ENCODE measurements at regions not wholly inside any gene's neighbourhood (a gene's known extent, or its start where the extent isn't known, plus 50 kb on each side); places are given as distances from the start of the nearest gene placed in this dataset.
"Not testable (repeated sequence)": the region's sequence is repeated elsewhere in the genome, so short reads cannot be mapped to it uniquely, and the experiment has no call there.

DNA sequence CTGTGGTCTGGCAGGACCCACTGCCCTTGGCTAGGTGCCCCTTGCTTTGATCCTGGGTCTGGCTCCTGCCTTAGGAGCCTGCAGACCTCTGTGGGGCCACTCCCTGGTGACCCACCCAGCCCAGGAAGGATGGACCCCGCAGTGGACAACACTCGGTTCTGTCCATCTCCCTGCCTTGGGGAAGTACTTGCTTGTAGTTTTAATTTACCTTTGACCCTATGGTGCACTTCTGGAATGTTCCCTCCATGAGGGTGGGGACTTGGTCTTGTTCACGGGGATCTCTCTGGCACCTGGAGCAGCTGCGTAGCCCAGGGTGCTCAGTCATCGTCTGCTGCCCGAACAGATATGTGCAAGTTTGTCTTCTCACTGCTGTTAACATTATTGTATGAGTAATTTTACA lies 171.3 kb downstream of the TRIM43 start:
- H3K27ac ChIP-seq (ENCODE audit: insufficient read depth, low read depth, low read length); POLR2A ChIA-PET; FAIRE-seq; intact Hi-C loops (cut with micrococcal nuclease); H3K9me3 ChIP-seq (replicated peaks; ENCODE audit: control insufficient read depth, insufficient read depth, low read length); DNase-seq (ENCODE audit: low read depth, low spot score); H2AFZ ChIP-seq (ENCODE audit: low read depth, low read length); H3K4me2 ChIP-seq (ENCODE audit: insufficient read depth, low read length); dilution Hi-C loops (cut with MboI; ENCODE audit: extremely low pct_ligation_motif_present, low sequenced_read_pairs); H3K9me1 ChIP-seq (replicated peaks; ENCODE audit: control insufficient read depth, extremely low read depth, insufficient read depth, low read length); H3K4me1 ChIP-seq (ENCODE audit: control insufficient read depth, extremely low read depth, insufficient read depth, low read length); H3K27me3 ChIP-seq (ENCODE audit: control insufficient read depth in 2 of 2, insufficient read depth in 2 of 2, low read length in 2 of 2); H3K9ac ChIP-seq (replicated peaks; ENCODE audit: extremely low read depth, insufficient read depth, low read length); BruUV-seq (replicated peaks); CTCF ChIA-PET; H3K36me3 ChIP-seq (ENCODE audit: control insufficient read depth in 2 of 2, extremely low read depth in 1 of 2, insufficient read depth in 2 of 2, low read length in 2 of 2); H4K20me1 ChIP-seq (replicated peaks; ENCODE audit: control insufficient read depth, extremely low read depth, insufficient read depth, low read length); H3K4me3 ChIP-seq (replicated peaks in 1 of 3; ENCODE audit: insufficient read depth in 1 of 3, low read depth in 1 of 3, low read length in 3 of 3); H3K79me2 ChIP-seq (ENCODE audit: control insufficient read depth, insufficient read depth, low read length): not testable (repeated sequence)

DNA sequence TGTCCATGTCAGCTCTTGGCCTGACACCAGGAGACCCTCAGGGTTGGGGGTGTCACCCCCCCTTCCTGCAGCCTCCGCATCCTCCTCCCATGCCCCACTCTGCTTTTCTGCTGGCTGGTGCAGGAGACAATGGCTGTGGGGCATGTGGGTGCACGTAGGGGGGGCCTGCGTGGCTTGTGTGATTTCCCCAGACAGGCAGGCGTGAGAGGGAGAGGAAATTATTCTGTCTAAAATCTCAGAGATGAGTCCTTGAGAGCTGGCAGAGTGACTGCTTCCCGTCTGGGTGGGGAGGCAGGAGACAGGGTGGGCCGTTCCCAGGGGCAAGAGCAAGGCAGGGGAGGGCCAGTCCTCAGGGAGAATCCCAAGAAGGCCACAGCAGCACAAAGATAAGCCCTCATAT lies 173.2 kb downstream of the TRIM43 start:
- DNase-seq (ENCODE audit: low read depth, low spot score); H3K9me1 ChIP-seq (replicated peaks; ENCODE audit: control insufficient read depth, extremely low read depth, insufficient read depth, low read length); H3K4me3 ChIP-seq (replicated peaks in 1 of 3; ENCODE audit: insufficient read depth in 1 of 3, low read depth in 1 of 3, low read length in 3 of 3); H3K4me1 ChIP-seq (ENCODE audit: control insufficient read depth, extremely low read depth, insufficient read depth, low read length); H3K27me3 ChIP-seq (ENCODE audit: control insufficient read depth in 2 of 2, insufficient read depth in 2 of 2, low read length in 2 of 2); POLR2A ChIA-PET; H3K27ac ChIP-seq (ENCODE audit: insufficient read depth, low read depth, low read length); H3K4me2 ChIP-seq (ENCODE audit: insufficient read depth, low read length); H3K9me3 ChIP-seq (replicated peaks; ENCODE audit: control insufficient read depth, insufficient read depth, low read length); intact Hi-C loops (cut with micrococcal nuclease); H3K79me2 ChIP-seq (ENCODE audit: control insufficient read depth, insufficient read depth, low read length); dilution Hi-C loops (cut with MboI; ENCODE audit: extremely low pct_ligation_motif_present, low sequenced_read_pairs); H3K36me3 ChIP-seq (ENCODE audit: control insufficient read depth in 2 of 2, extremely low read depth in 1 of 2, insufficient read depth in 2 of 2, low read length in 2 of 2); BruUV-seq (replicated peaks); H2AFZ ChIP-seq (ENCODE audit: low read depth, low read length); H3K9ac ChIP-seq (replicated peaks; ENCODE audit: extremely low read depth, insufficient read depth, low read length); FAIRE-seq; CTCF ChIA-PET; H4K20me1 ChIP-seq (replicated peaks; ENCODE audit: control insufficient read depth, extremely low read depth, insufficient read depth, low read length): not testable (repeated sequence)

GRCh38 chr2:95765925-95766910 lies 174.4 kb downstream of the TRIM43 start:
- intact Hi-C loops (cut with micrococcal nuclease); POLR2A ChIA-PET; BruUV-seq (replicated peaks); H3K9ac ChIP-seq (replicated peaks; ENCODE audit: extremely low read depth, insufficient read depth, low read length); H3K4me1 ChIP-seq (ENCODE audit: control insufficient read depth, extremely low read depth, insufficient read depth, low read length); H3K27me3 ChIP-seq (ENCODE audit: control insufficient read depth in 2 of 2, insufficient read depth in 2 of 2, low read length in 2 of 2); H3K36me3 ChIP-seq (ENCODE audit: control insufficient read depth in 2 of 2, extremely low read depth in 1 of 2, insufficient read depth in 2 of 2, low read length in 2 of 2); H4K20me1 ChIP-seq (replicated peaks; ENCODE audit: control insufficient read depth, extremely low read depth, insufficient read depth, low read length); H3K27ac ChIP-seq (ENCODE audit: insufficient read depth, low read depth, low read length); H3K9me1 ChIP-seq (replicated peaks; ENCODE audit: control insufficient read depth, extremely low read depth, insufficient read depth, low read length); H2AFZ ChIP-seq (ENCODE audit: low read depth, low read length); H3K4me2 ChIP-seq (ENCODE audit: insufficient read depth, low read length); dilution Hi-C loops (cut with MboI; ENCODE audit: extremely low pct_ligation_motif_present, low sequenced_read_pairs); DNase-seq (ENCODE audit: low read depth, low spot score); H3K9me3 ChIP-seq (replicated peaks; ENCODE audit: control insufficient read depth, insufficient read depth, low read length); H3K4me3 ChIP-seq (replicated peaks in 1 of 3; ENCODE audit: insufficient read depth in 1 of 3, low read depth in 1 of 3, low read length in 3 of 3); FAIRE-seq; H3K79me2 ChIP-seq (ENCODE audit: control insufficient read depth, insufficient read depth, low read length); CTCF ChIA-PET: not testable (repeated sequence)

GRCh38 chr2:95767531-95767930 lies 175.7 kb downstream of the TRIM43 start:
- H3K9me3 ChIP-seq (replicated peaks; ENCODE audit: control insufficient read depth, insufficient read depth, low read length); H3K9ac ChIP-seq (replicated peaks; ENCODE audit: extremely low read depth, insufficient read depth, low read length); H3K4me2 ChIP-seq (ENCODE audit: insufficient read depth, low read length); FAIRE-seq; H4K20me1 ChIP-seq (replicated peaks; ENCODE audit: control insufficient read depth, extremely low read depth, insufficient read depth, low read length); H3K79me2 ChIP-seq (ENCODE audit: control insufficient read depth, insufficient read depth, low read length); POLR2A ChIA-PET; H3K4me1 ChIP-seq (ENCODE audit: control insufficient read depth, extremely low read depth, insufficient read depth, low read length); H2AFZ ChIP-seq (ENCODE audit: low read depth, low read length); H3K27ac ChIP-seq (ENCODE audit: insufficient read depth, low read depth, low read length); H3K4me3 ChIP-seq (replicated peaks in 1 of 3; ENCODE audit: insufficient read depth in 1 of 3, low read depth in 1 of 3, low read length in 3 of 3); H3K27me3 ChIP-seq (ENCODE audit: control insufficient read depth in 2 of 2, insufficient read depth in 2 of 2, low read length in 2 of 2); H3K36me3 ChIP-seq (ENCODE audit: control insufficient read depth in 2 of 2, extremely low read depth in 1 of 2, insufficient read depth in 2 of 2, low read length in 2 of 2); dilution Hi-C loops (cut with MboI; ENCODE audit: extremely low pct_ligation_motif_present, low sequenced_read_pairs); BruUV-seq (replicated peaks); CTCF ChIA-PET; DNase-seq (ENCODE audit: low read depth, low spot score); intact Hi-C loops (cut with micrococcal nuclease); H3K9me1 ChIP-seq (replicated peaks; ENCODE audit: control insufficient read depth, extremely low read depth, insufficient read depth, low read length): not testable (repeated sequence)

All from endothelial cell of umbilical vein (primary cell).